Lower lobe of right lung (tissue), 2 donors: ENCODE measurements at regions not wholly inside any gene's neighbourhood (a gene's known extent, or its start where the extent isn't known, plus 50 kb on each side); places are given as distances from the start of the nearest gene placed in this dataset.

Experiments
- ATAC-seq, 2 donors: fragments of 200-7000 bp; cut with Tn5 transposase; one replicate each; pipeline ENCODE4 v1.9.1; 2020 to 2022; ENCODE audit warnings: mild to moderate bottlenecking in 2 of 2, moderate library complexity in 2 of 2
- DNase-seq: peaks from one replicate; pipeline ENCODE4 v3.0.0-alpha.2; 2020
- H3K27ac ChIP-seq: fragments of 200-600 bp; one replicate; pipeline ENCODE4 v1.8.0; 2022
- H3K27me3 ChIP-seq: fragments of 200-600 bp; one replicate; pipeline ENCODE4 v1.8.0; 2022; ENCODE audit warnings: low read depth
- H3K36me3 ChIP-seq: fragments of 200-600 bp; one replicate; pipeline ENCODE4 v1.8.0; 2022; ENCODE audit warnings: mild to moderate bottlenecking
- H3K4me1 ChIP-seq: fragments of 200-600 bp; one replicate; pipeline ENCODE4 v1.8.0; 2022
- H3K4me3 ChIP-seq: fragments of 200-600 bp; one replicate; pipeline ENCODE4 v1.8.0; 2022; ENCODE audit warnings: mild to moderate bottlenecking
- H3K9me3 ChIP-seq: fragments of 200-600 bp; one replicate; pipeline ENCODE4 v1.8.0; 2022
- CTCF ChIP-seq: fragments of 200-600 bp; IDR thresholded peaks from one replicate; pipeline ENCODE4 v1.8.0; 2022; ENCODE audit warnings: antibody characterized with exemption, mild to moderate bottlenecking
- intact Hi-C: fragments of 100-400 bp; cut with DNase I; formaldehyde crosslinking; loops from one replicate; pipeline ENCODE4 v1.11.0; 2022
- donor health status: DM: no; HTN: yes; CAD: no; lungs with severe emphysema.

DNA sequence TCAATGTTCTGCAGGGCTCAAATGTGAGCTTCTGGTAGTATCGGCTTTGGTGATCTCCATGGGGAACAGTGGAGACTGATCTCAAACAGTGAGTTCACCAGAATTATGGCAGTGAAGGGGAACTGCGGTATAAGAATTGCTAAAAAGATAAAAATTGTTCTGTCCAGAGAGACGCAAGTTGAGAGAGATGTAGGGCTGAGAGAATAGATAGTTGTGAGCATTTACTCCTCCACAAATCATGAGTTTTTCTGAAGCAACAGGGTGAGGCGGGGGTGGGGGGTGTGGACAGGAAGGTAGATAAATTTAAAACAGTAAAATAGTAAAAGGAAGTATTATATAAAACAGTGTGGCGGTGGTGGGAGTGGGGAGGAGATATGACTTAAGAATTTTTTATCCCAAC is 98.6 kb upstream of the NEDD9 start:
- H3K9me3 ChIP-seq, result no peaks in the 10 kb centered on the region
- no peaks in the 10 kb centered on the region for H3K36me3 ChIP-seq
- no peak overlapping the region for H3K4me3 ChIP-seq
- no peak for DNase-seq
- no peak for ATAC-seq
- peaks cover 28% of the 10 kb centered on the region for H3K4me1 ChIP-seq
- peak overlapping the region; percentile 18 for H3K27ac ChIP-seq
- H3K27me3 ChIP-seq, result no peaks in the 10 kb centered on the region
- intact Hi-C loops, result no loop called here
- no peak for TF ChIP-seq CTCF

- Histone ChIP-seq H3K9me3 (no peaks in the 10 kb centered on the region), H3K4me1 (peaks cover 28% of the 10 kb centered on the region), H3K36me3 (no peaks in the 10 kb centered on the region), H3K27me3 (no peaks in the 10 kb centered on the region), H3K4me3 (no peak overlapping the region), H3K27ac (peak overlapping the region; percentile 18)
- peak; percentile 44 to 75 for ATAC-seq
- DNase-seq, result no peak
- intact Hi-C loops, result no loop called here
- TF ChIP-seq CTCF, result no peak
These were observed 97.9 kb upstream of the NEDD9 start for GRCh38 chr6:11330413-11330760.

DNA sequence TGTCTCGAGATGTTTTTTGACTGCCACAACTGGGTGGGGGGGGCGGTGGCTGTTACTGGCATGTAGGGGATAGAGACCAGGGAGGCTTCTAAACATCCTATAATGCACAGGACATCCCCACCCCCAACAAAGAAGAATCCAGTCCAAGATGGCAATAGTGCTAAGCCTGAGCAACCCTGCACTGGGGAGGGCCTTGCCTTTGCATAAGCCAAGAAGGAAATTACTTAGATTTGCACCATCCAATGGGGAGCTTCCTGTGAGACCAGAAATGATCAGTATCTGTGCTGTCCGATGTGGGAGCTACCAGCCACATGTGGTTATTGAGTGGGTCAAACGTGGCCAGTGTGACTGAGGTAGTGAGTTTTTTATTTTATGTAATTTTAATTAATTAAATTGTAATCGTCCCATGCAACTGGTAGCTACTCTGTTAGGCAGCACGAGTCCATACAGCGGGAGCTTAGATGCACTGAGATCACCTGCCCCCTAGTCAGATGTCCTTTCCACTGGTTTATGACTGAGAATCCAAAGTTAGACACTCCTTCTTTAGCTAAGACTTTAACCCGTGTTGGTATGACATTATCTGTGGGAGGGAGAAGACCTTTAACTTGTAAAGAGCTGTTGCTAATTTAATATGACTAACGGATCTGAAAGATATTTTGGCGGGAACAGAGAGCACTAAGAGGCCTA is 97.4 kb upstream of the NEDD9 start:
- H3K27ac ChIP-seq, result peak overlapping the region; percentile 18
- H3K36me3 ChIP-seq, result no peaks in the 10 kb centered on the region
- no peaks in the 10 kb centered on the region for H3K27me3 ChIP-seq
- DNase-seq, result no peak
- TF ChIP-seq CTCF, result no peak
- H3K4me1 ChIP-seq, result peaks cover 31% of the 10 kb centered on the region
- intact Hi-C loops, result no loop called here
- no peak overlapping the region for H3K4me3 ChIP-seq
- peak in 1 of 2 donors; percentile 30 for ATAC-seq
- no peaks in the 10 kb centered on the region for H3K9me3 ChIP-seq

DNA sequence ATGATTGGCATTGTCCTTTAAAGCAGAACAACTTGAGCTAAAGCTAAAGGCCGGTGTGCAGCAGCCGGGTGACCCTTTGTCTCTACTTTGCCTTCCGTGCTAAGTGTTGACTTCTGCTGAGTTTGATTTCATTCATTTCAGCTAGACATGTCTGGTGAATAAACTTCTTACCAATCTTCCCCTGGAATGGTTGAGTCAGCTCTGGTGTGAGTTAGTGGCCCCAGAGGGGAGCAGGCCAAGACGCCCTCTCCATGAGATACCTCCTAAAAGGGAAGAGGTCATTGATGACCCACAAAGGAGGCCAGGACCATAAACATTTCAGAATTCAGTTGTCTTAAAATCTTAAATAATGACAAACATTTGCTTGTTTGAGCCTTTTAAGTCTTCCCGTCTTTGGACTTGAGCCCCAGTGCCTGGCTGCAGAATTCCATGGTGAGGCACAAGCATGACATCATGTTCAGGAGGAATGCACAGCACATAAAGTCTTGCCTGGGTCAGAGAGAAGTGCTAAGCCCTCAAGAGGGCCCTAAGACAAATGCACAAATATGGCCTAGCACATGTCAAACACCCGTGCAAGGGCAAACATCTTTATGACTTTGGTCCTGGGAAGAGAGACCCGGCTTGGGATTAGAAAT is 96.3 kb upstream of the NEDD9 start:
- no peak overlapping the region for H3K27ac ChIP-seq
- ATAC-seq (no peak), DNase-seq (no peak)
- no peak for TF ChIP-seq CTCF
- no peaks in the 10 kb centered on the region for H3K27me3 ChIP-seq
- H3K4me1 ChIP-seq, result peaks cover 31% of the 10 kb centered on the region
- no peaks in the 10 kb centered on the region for H3K9me3 ChIP-seq
- intact Hi-C loops, result no loop called here
- no peaks in the 10 kb centered on the region for H3K36me3 ChIP-seq
- no peak overlapping the region for H3K4me3 ChIP-seq

DNA sequence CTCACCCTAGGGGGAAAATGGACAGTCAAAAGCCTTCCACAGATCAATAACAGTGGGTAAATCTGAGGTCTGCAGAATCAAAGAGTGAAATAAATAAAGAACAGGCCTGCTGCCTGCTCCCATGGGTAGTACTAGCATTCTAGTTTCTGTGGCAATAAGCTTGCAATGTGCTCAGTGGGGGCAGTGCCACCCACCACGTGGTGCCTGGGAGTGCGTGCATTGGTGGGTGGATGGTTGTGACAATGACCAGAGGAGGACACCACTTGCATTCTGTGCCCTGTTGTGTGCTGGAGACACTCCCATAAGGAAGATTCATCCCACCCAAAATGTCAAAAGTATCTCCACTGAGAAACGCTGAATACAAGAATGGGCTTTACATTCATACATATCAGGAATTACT is 95.5 kb upstream of the NEDD9 start:
- no peaks in the 10 kb centered on the region for H3K9me3 ChIP-seq
- TF ChIP-seq CTCF, result no peak
- DNase-seq (no peak), ATAC-seq (no peak)
- no peak overlapping the region for H3K27ac ChIP-seq
- intact Hi-C loops, result no loop called here
- no peaks in the 10 kb centered on the region for H3K36me3 ChIP-seq
- no peaks in the 10 kb centered on the region for H3K27me3 ChIP-seq
- no peak overlapping the region for H3K4me3 ChIP-seq
- peaks cover 37% of the 10 kb centered on the region for H3K4me1 ChIP-seq
